ENCODE measurements at regions not wholly inside any gene's neighbourhood (a gene's known extent, or its start where the extent isn't known, plus 50 kb on each side); places are given as distances from the start of the nearest gene placed in this dataset.
"Not testable (repeated sequence)": the region's sequence is repeated elsewhere in the genome, so short reads cannot be mapped to it uniquely, and the experiment has no call there.

- Histone ChIP-seq H3K9me3 (ENCODE audit: control insufficient read depth, insufficient read depth, low read length) (no peaks in the 10 kb centered on the region), H3K4me3 (ENCODE audit: low read depth, low read length) (no peak overlapping the region), H3K27me3 (ENCODE audit: control insufficient read depth, insufficient read depth, low read length) (no peaks in the 10 kb centered on the region), H3K4me1 (ENCODE audit: control insufficient read depth, insufficient read depth, low read length) (peaks cover 42% of the 10 kb centered on the region), H3K27ac (ENCODE audit: low read depth, low read length) (no peak overlapping the region), H3K36me3 (ENCODE audit: control insufficient read depth, insufficient read depth, low read length) (no peaks in the 10 kb centered on the region)
- WGBS (ENCODE audit: insufficient coverage) = 83% methylated on average over 20 of the region's 21 CpGs
- no peak for DNase-seq (ENCODE audit: low read depth in 4 of 6, low spot score in 6 of 6)
Measured at GRCh38 chr6:166712286-166713228, 85.5 kb upstream of the RPS6KA2 start.

- no peaks in the 10 kb centered on the region for H3K9me3 ChIP-seq (ENCODE audit: control insufficient read depth, insufficient read depth, low read length)
- no peak overlapping the region for H3K4me3 ChIP-seq (ENCODE audit: low read depth, low read length)
- H3K36me3 ChIP-seq (ENCODE audit: control insufficient read depth, insufficient read depth, low read length) = no peaks in the 10 kb centered on the region
- peaks cover 31% of the 10 kb centered on the region for H3K4me1 ChIP-seq (ENCODE audit: control insufficient read depth, insufficient read depth, low read length)
- H3K27ac ChIP-seq (ENCODE audit: low read depth, low read length) = no peak overlapping the region
- DNase-seq (ENCODE audit: low read depth in 4 of 6, low spot score in 6 of 6) = no peak
- H3K27me3 ChIP-seq (ENCODE audit: control insufficient read depth, insufficient read depth, low read length) = no peaks in the 10 kb centered on the region
- WGBS (ENCODE audit: insufficient coverage) = 100% methylated on average over 1 of the region's 2 CpGs
Measured at GRCh38 chr6:166710084-166710483, 83.0 kb upstream of the RPS6KA2 start.

DNA sequence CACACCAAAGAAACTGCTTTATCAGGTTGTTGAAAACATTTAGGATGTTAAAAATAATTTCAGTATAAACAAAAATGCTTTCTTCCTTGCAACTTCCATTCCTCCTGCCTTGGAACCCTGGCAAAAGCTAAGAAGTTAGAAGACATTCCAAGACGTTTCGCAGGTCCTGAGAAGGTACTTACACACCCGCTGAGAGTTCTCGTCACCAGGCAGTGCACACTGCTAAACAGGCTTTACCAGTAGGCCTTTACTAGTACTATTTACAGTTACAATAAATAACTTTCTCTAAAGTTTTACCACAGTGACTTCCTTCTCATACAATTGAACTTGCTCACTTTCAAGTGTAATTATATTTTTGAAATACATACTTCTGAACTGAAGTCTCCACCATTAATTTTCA is 81.4 kb upstream of the RPS6KA2 start:
- H3K4me1 ChIP-seq (ENCODE audit: control insufficient read depth, insufficient read depth, low read length) = peaks cover 15% of the 10 kb centered on the region
- H3K4me3 ChIP-seq (ENCODE audit: low read depth, low read length) = no peak overlapping the region
- 91% methylated on average over 4 of the region's 4 CpGs for WGBS (ENCODE audit: insufficient coverage)
- H3K27ac ChIP-seq (ENCODE audit: low read depth, low read length) = no peak overlapping the region
- H3K27me3 ChIP-seq (ENCODE audit: control insufficient read depth, insufficient read depth, low read length) = no peaks in the 10 kb centered on the region
- H3K9me3 ChIP-seq (ENCODE audit: control insufficient read depth, insufficient read depth, low read length) = no peaks in the 10 kb centered on the region
- DNase-seq (ENCODE audit: low read depth in 4 of 6, low spot score in 6 of 6) = no peak
- no peaks in the 10 kb centered on the region for H3K36me3 ChIP-seq (ENCODE audit: control insufficient read depth, insufficient read depth, low read length)

GRCh38 chr6:166707045-166707444 is 80.0 kb upstream of the RPS6KA2 start:
- H3K4me1 ChIP-seq (ENCODE audit: control insufficient read depth, insufficient read depth, low read length) = peaks cover 3% of the 10 kb centered on the region
- no peaks in the 10 kb centered on the region for H3K27me3 ChIP-seq (ENCODE audit: control insufficient read depth, insufficient read depth, low read length)
- H3K27ac ChIP-seq (ENCODE audit: low read depth, low read length) = no peak overlapping the region
- DNase-seq (ENCODE audit: low read depth in 4 of 6, low spot score in 6 of 6) = peak in 2 of 6 donors; percentile 42 to 51
- H3K9me3 ChIP-seq (ENCODE audit: control insufficient read depth, insufficient read depth, low read length) = no peaks in the 10 kb centered on the region
- WGBS (ENCODE audit: insufficient coverage) = 13% methylated on average over 8 of the region's 10 CpGs
- no peaks in the 10 kb centered on the region for H3K36me3 ChIP-seq (ENCODE audit: control insufficient read depth, insufficient read depth, low read length)
- H3K4me3 ChIP-seq (ENCODE audit: low read depth, low read length) = no peak overlapping the region

DNA sequence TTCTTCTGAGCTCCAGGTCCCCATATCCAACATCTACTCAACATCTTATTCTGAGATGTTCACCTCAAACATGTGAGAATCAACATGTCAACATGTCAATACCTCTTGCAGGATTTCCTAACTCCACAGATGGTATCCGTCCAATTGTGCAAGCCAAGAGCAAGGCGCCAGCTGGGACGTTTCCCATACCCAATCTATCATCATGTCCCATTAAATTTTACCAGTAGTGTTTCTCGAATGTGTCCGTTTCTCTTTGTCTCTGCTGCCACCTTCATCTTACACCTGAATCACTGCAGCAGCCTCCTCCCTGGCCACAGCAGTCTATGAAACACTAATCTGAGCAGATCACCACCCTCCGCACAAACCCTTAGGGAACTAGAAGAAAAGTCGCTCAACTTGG is 78.0 kb upstream of the RPS6KA2 start:
- peaks cover 3% of the 10 kb centered on the region for H3K4me1 ChIP-seq (ENCODE audit: control insufficient read depth, insufficient read depth, low read length)
- H3K27ac ChIP-seq (ENCODE audit: low read depth, low read length) = no peak overlapping the region
- no peaks in the 10 kb centered on the region for H3K36me3 ChIP-seq (ENCODE audit: control insufficient read depth, insufficient read depth, low read length)
- no peaks in the 10 kb centered on the region for H3K9me3 ChIP-seq (ENCODE audit: control insufficient read depth, insufficient read depth, low read length)
- peak in 2 of 6 donors; percentile 27 to 40 for DNase-seq (ENCODE audit: low read depth in 4 of 6, low spot score in 6 of 6)
- 74% methylated on average over 7 of the region's 7 CpGs for WGBS (ENCODE audit: insufficient coverage)
- no peak overlapping the region for H3K4me3 ChIP-seq (ENCODE audit: low read depth, low read length)
- H3K27me3 ChIP-seq (ENCODE audit: control insufficient read depth, insufficient read depth, low read length) = no peaks in the 10 kb centered on the region

GRCh38 chr6:166704171-166704570 is 77.1 kb upstream of the RPS6KA2 start:
- 91% methylated on average over 6 of the region's 7 CpGs for WGBS (ENCODE audit: insufficient coverage)
- peaks cover 3% of the 10 kb centered on the region for H3K4me1 ChIP-seq (ENCODE audit: control insufficient read depth, insufficient read depth, low read length)
- no peak overlapping the region for H3K4me3 ChIP-seq (ENCODE audit: low read depth, low read length)
- DNase-seq (ENCODE audit: low read depth in 4 of 6, low spot score in 6 of 6) = peak in 1 of 6 donors; percentile 22
- no peaks in the 10 kb centered on the region for H3K9me3 ChIP-seq (ENCODE audit: control insufficient read depth, insufficient read depth, low read length)
- H3K36me3 ChIP-seq (ENCODE audit: control insufficient read depth, insufficient read depth, low read length) = no peaks in the 10 kb centered on the region
- H3K27me3 ChIP-seq (ENCODE audit: control insufficient read depth, insufficient read depth, low read length) = no peaks in the 10 kb centered on the region
- no peak overlapping the region for H3K27ac ChIP-seq (ENCODE audit: low read depth, low read length)

- no peaks in the 10 kb centered on the region for H3K27me3 ChIP-seq (ENCODE audit: control insufficient read depth, insufficient read depth, low read length)
- peaks cover 3% of the 10 kb centered on the region for H3K4me1 ChIP-seq (ENCODE audit: control insufficient read depth, insufficient read depth, low read length)
- H3K27ac ChIP-seq (ENCODE audit: low read depth, low read length) = no peak overlapping the region
- H3K4me3 ChIP-seq (ENCODE audit: low read depth, low read length) = no peak overlapping the region
- peak in 2 of 6 donors; percentile 13 to 89 for DNase-seq (ENCODE audit: low read depth in 4 of 6, low spot score in 6 of 6)
- 40% methylated on average over 1 of the region's 8 CpGs for WGBS (ENCODE audit: insufficient coverage)
- H3K9me3 ChIP-seq (ENCODE audit: control insufficient read depth, insufficient read depth, low read length) = no peaks in the 10 kb centered on the region
- H3K36me3 ChIP-seq (ENCODE audit: control insufficient read depth, insufficient read depth, low read length) = no peaks in the 10 kb centered on the region
Measured at GRCh38 chr6:166703149-166703710, 76.2 kb upstream of the RPS6KA2 start.

DNA sequence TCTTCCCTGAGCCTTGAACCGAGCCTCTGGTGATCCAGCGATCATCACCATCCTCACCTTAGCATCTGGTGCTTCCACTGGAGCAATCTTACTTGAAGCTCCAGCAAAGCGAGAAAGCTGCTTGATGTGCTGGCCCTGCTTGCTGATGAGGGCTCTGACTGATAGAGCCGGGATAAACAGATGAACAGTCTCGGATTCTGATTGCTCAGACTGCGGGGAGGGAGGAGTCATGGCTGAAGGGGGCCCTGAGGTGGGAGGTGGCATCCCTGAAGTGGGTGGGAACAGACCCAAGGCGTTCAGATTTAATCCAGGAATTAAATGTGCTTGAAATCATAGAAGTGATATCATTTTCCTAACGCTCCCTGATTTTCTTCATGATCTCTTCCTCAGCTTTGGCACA is 74.4 kb upstream of the RPS6KA2 start:
- H3K4me3 ChIP-seq (ENCODE audit: low read depth, low read length); H3K4me1 ChIP-seq (ENCODE audit: control insufficient read depth, insufficient read depth, low read length); H3K27me3 ChIP-seq (ENCODE audit: control insufficient read depth, insufficient read depth, low read length); H3K36me3 ChIP-seq (ENCODE audit: control insufficient read depth, insufficient read depth, low read length); H3K9me3 ChIP-seq (ENCODE audit: control insufficient read depth, insufficient read depth, low read length); H3K27ac ChIP-seq (ENCODE audit: low read depth, low read length): not testable (repeated sequence)
- 66% methylated on average over 5 of the region's 8 CpGs for WGBS (ENCODE audit: insufficient coverage)
- DNase-seq (ENCODE audit: low read depth in 4 of 6, low spot score in 6 of 6) = peak in 1 of 6 donors; percentile 29

GRCh38 chr6:166700871-166701270 is 73.8 kb upstream of the RPS6KA2 start:
- H3K9me3 ChIP-seq (ENCODE audit: control insufficient read depth, insufficient read depth, low read length); DNase-seq (ENCODE audit: low read depth in 4 of 6, low spot score in 6 of 6); H3K4me3 ChIP-seq (ENCODE audit: low read depth, low read length); H3K27me3 ChIP-seq (ENCODE audit: control insufficient read depth, insufficient read depth, low read length); H3K27ac ChIP-seq (ENCODE audit: low read depth, low read length); H3K36me3 ChIP-seq (ENCODE audit: control insufficient read depth, insufficient read depth, low read length); H3K4me1 ChIP-seq (ENCODE audit: control insufficient read depth, insufficient read depth, low read length): not testable (repeated sequence)
- WGBS (ENCODE audit: insufficient coverage) = 66% methylated on average over 3 of the region's 3 CpGs

DNA sequence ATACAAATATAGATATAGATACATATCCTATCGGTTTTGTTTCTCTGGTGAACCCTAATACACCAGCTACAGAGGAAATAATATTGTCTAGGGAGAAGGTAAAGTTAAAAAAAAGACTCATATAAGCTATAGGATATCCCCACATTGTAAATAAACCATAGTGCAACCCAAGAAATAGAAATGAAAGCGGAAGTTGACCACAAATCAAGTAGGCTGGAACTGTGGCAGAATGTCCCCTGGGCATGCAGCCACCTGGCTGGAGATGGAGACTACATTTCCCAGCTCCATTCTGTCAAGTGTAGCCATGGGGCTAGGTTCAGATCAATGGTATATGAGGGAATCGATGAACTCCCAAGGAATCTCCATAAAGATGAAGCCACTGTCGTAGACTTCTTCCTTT is 70.1 kb upstream of the RPS6KA2 start:
- Histone ChIP-seq H3K9me3 (ENCODE audit: control insufficient read depth, insufficient read depth, low read length) (no peaks in the 10 kb centered on the region), H3K4me3 (ENCODE audit: low read depth, low read length) (no peak overlapping the region), H3K27me3 (ENCODE audit: control insufficient read depth, insufficient read depth, low read length) (no peaks in the 10 kb centered on the region), H3K4me1 (ENCODE audit: control insufficient read depth, insufficient read depth, low read length) (no peaks in the 10 kb centered on the region), H3K27ac (ENCODE audit: low read depth, low read length) (no peak overlapping the region), H3K36me3 (ENCODE audit: control insufficient read depth, insufficient read depth, low read length) (no peaks in the 10 kb centered on the region)
- WGBS (ENCODE audit: insufficient coverage) = 100% methylated on average over 1 of the region's 4 CpGs
- DNase-seq (ENCODE audit: low read depth in 4 of 6, low spot score in 6 of 6) = no peak
